ENCODE measurements at regions not wholly inside any gene's neighbourhood (a gene's known extent, or its start where the extent isn't known, plus 50 kb on each side); places are given as distances from the start of the nearest gene placed in this dataset.

GRCh38 chr5:5983261-5983980 lies 394.9 kb downstream of the MED10 start:
- no peak for DNase-seq

GRCh38 chr5:5981562-5981961 lies 396.8 kb downstream of the MED10 start:
- DNase-seq: no peak

- no peak for DNase-seq
These were observed 397.8 kb downstream of the MED10 start for GRCh38 chr5:5980538-5980895.

- DNase-seq: no peak
These were observed 398.4 kb downstream of the MED10 start for GRCh38 chr5:5979761-5980537.

GRCh38 chr5:5979377-5979760 lies 399.0 kb downstream of the MED10 start:
- no peak for DNase-seq

- no peak for DNase-seq
These were observed 399.6 kb downstream of the MED10 start for GRCh38 chr5:5978501-5979376.

- no peak for DNase-seq
These were observed 407.1 kb downstream of the MED10 start for GRCh38 chr5:5971203-5971602.

- no peak for DNase-seq
These were observed 408.3 kb downstream of the MED10 start for GRCh38 chr5:5969942-5970483.

GRCh38 chr5:5968981-5969380 lies 409.4 kb downstream of the MED10 start:
- no peak for DNase-seq

- no peak for DNase-seq
These were observed 410.4 kb downstream of the MED10 start for GRCh38 chr5:5967944-5968343.

- DNase-seq: no peak
These were observed 411.0 kb downstream of the MED10 start for GRCh38 chr5:5967373-5967772.

GRCh38 chr5:5965132-5965531 lies 413.2 kb downstream of the MED10 start:
- no peak for DNase-seq

- no peak for DNase-seq
These were observed 414.0 kb downstream of the MED10 start for GRCh38 chr5:5964347-5964746.

- no peak for DNase-seq
These were observed 420.6 kb downstream of the MED10 start for GRCh38 chr5:5957737-5958136.

- DNase-seq: no peak
These were observed 424.1 kb downstream of the MED10 start for GRCh38 chr5:5954275-5954598.

- no peak for DNase-seq
These were observed 424.6 kb downstream of the MED10 start for GRCh38 chr5:5953584-5954274.

- no peak for DNase-seq
These were observed 426.4 kb downstream of the MED10 start for GRCh38 chr5:5951953-5952352.

GRCh38 chr5:5950658-5951057 lies 427.7 kb downstream of the MED10 start:
- DNase-seq: no peak

- no peak for DNase-seq
These were observed 436.9 kb downstream of the MED10 start for GRCh38 chr5:5941486-5941885.

- DNase-seq: no peak
These were observed 438.5 kb downstream of the MED10 start for GRCh38 chr5:5939759-5940370.

- DNase-seq: no peak
These were observed 444.7 kb downstream of the MED10 start for GRCh38 chr5:5933651-5934050.

GRCh38 chr5:5932824-5933223 lies 445.5 kb downstream of the MED10 start:
- DNase-seq: no peak

Measured in CD4-positive, alpha-beta T cell treated with Interleukin-17A for 1 hour (primary cell).